GM19328 (cell line): ENCODE measurements at regions not wholly inside any gene's neighbourhood (a gene's known extent, or its start where the extent isn't known, plus 50 kb on each side); places are given as distances from the start of the nearest gene placed in this dataset.
"Not testable (repeated sequence)": the region's sequence is repeated elsewhere in the genome, so short reads cannot be mapped to it uniquely, and the experiment has no call there.

ENCODE experiments used
- ATAC-seq: cut with Tn5 transposase; IDR thresholded peaks from one replicate; pipeline ENCODE4 v1.9.1; 2021; ENCODE audit warnings: mild to moderate bottlenecking, moderate library complexity; ENCODE audit not compliant: unreplicated experiment

GRCh38 chr13:33410619-33411018, 125.1 kb upstream of the STARD13 start:
- no peak for ATAC-seq

- ATAC-seq, result no peak
Observed at GRCh38 chr13:33411312-33411711, 125.8 kb upstream of the STARD13 start.

- ATAC-seq, result no peak
Observed at GRCh38 chr13:33415822-33416221, 130.3 kb upstream of the STARD13 start.

- ATAC-seq, result not testable (repeated sequence)
Observed at GRCh38 chr13:33418224-33418953, 132.8 kb upstream of the STARD13 start.

GRCh38 chr13:33420117-33420516, 134.6 kb upstream of the STARD13 start:
- ATAC-seq, result not testable (repeated sequence)

GRCh38 chr13:33426131-33426530, 140.6 kb upstream of the STARD13 start:
- no peak for ATAC-seq

- ATAC-seq, result no peak
Observed at GRCh38 chr13:33433316-33433715, 147.8 kb upstream of the STARD13 start.

GRCh38 chr13:33434676-33435075, 149.1 kb upstream of the STARD13 start:
- ATAC-seq, result no peak

GRCh38 chr13:33435207-33435606, 149.7 kb upstream of the STARD13 start:
- no peak for ATAC-seq

- no peak for ATAC-seq
Observed at GRCh38 chr13:33438918-33439317, 153.4 kb upstream of the STARD13 start.

GRCh38 chr13:33441015-33441414, 155.5 kb upstream of the STARD13 start:
- ATAC-seq, result no peak

GRCh38 chr13:33445024-33445423, 159.5 kb upstream of the STARD13 start:
- ATAC-seq, result no peak

GRCh38 chr13:33445476-33445875, 159.9 kb upstream of the STARD13 start:
- ATAC-seq, result no peak

- no peak for ATAC-seq
Observed at GRCh38 chr13:33446821-33447725, 161.5 kb upstream of the STARD13 start.

- no peak for ATAC-seq
Observed at GRCh38 chr13:33448889-33449288, 163.3 kb upstream of the STARD13 start.

- ATAC-seq, result no peak
Observed at GRCh38 chr13:33450956-33451709, 165.6 kb upstream of the STARD13 start.

- no peak for ATAC-seq
Observed at GRCh38 chr13:33452873-33453517, 167.4 kb upstream of the STARD13 start.

- no peak for ATAC-seq
Observed at GRCh38 chr13:33453936-33454335, 168.4 kb upstream of the STARD13 start.

- ATAC-seq, result no peak
Observed at GRCh38 chr13:33454844-33455705, 169.5 kb upstream of the STARD13 start.

- ATAC-seq, result no peak
Observed at GRCh38 chr13:33459702-33460101, 174.1 kb upstream of the STARD13 start.
